GM18909 (cell line): ENCODE measurements at regions not wholly inside any gene's neighbourhood (a gene's known extent, or its start where the extent isn't known, plus 50 kb on each side); places are given as distances from the start of the nearest gene placed in this dataset.

Experiments used
- ATAC-seq: cut with Tn5 transposase; IDR thresholded peaks from one replicate; pipeline ENCODE4 v1.9.1; 2021; ENCODE audit warnings: mild to moderate bottlenecking; ENCODE audit not compliant: unreplicated experiment, poor library complexity

GRCh38 chr6:165229216-165229615 is 80.2 kb downstream of the C6orf118 start:
- ATAC-seq, result no peak

DNA sequence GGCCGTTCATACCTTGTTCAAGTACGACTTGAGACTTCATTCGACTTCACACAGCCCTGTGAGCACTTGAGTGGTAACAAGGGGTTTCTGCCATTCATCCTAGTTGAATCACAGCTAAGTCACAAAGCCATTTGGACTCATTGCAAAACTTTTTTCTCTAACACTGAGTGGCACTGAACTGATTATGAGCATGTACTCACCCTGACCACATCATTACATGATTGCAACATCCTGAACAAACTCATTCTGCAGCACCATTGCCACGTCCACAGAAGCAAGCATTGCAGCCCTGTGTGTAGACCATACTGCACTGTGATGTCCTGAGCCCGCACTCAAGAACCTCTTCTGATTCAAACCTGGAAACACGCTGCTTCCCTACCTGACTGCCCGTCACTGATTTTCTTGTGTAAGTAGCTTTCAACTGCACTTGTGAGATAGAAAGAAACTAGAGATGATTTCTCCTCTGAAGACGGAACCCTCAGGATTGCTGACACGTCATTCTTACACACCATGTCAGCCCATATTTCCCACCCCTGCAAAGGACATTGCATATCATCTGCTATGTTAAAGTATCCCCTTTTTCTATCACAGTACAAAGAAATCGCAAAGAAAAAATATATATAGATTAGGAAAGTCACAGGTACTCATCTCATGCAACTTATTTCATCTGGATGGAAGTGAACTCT is 81.6 kb downstream of the C6orf118 start:
- no peak for ATAC-seq

DNA sequence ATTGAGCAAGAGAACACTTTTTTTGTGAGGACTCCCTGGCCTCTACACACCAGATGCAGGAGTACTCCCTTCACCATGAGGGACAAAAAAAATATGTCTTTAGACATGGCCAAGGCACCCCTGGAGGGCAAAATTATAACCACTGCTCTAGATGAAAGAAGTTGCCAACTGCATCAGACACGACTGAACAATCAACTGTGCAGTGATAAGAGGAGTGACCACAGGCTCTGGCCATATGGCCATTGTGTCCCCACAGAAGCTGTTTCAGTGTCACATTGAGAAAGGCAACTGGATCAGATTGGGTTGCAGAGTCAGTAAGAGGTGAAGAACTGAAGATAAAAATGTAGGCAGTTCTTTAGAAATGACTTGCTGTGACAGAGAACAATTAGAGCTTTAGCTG is 85.7 kb downstream of the C6orf118 start:
- ATAC-seq, result no peak

DNA sequence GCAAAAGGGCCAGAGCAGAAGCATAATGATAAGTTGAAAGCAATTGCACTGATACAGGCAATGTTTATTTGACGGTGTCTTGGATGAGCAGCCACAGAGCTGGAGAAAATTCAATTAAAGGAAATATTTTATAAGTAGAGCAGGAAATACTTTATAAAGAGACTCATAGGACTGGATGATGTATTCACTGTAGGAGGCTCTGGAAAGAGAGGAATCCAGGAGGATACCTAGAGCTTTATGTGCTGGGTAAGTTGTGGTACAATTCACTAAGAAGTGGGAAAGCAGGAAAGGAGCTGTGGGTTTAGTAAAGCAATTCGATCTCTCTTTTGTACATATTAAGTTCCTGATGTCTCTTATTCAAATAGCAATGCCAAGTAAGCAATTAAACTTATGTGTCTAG is 86.3 kb downstream of the C6orf118 start:
- no peak for ATAC-seq

- no peak for ATAC-seq
Measured at GRCh38 chr6:165222315-165223025, 86.9 kb downstream of the C6orf118 start.

- no peak for ATAC-seq
Measured at GRCh38 chr6:165220045-165220444, 89.4 kb downstream of the C6orf118 start.

DNA sequence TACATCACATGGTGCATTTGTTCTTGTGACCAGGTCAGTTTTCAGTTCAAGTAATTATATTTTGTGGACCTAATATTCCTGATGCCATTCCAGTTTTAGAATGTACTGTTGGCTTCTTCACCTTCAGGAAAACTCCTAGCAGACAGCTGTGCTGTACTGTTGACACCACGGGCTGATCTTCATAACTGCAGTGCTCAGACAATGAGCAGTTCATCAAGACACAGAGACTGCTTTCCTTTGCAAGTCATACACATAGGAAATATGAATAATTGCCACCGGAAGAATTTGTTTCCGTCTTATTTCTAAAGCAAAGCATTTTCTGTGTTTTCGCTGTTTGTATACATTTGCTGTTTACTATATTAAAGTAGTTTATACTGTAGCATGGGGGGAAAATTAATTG is 89.8 kb downstream of the C6orf118 start:
- ATAC-seq, result no peak

DNA sequence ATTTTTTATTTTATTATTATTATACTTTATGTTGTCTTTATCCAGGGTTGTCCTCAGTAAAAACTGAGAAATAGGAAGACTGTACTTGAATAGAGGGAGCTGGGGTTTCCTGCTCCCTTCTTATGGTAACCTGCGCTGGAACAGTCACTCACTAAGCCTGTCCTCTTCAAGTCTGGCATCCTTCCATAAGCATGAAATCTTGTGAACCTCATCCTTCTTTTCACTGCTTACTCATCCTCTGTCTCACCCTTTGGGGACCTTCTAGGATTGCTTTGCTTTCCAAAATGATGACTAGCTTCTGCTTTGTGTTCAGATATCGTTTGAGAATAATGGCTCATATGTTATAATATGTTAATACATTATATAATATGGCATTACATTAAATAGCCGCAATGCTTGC is 90.6 kb downstream of the C6orf118 start:
- no peak for ATAC-seq

DNA sequence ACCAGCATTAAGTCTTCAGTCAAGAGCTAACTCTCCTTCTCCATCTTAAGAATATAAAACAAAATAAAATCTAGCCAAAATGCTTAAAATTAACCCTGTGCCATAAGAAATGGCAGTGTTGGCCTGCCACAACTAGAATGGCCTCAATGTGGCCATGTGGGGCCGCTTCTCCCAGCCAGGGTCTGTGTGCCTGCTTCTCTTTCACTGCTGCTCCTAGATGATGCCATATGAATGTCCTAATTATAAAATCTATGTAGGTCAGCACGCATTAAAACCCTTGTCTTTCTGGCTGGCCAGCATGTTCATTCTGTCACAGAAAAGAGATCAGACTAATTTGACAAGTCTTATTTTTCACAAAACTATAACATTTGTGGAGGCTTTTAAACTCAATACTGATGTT is 102.6 kb downstream of the C6orf118 start:
- no peak for ATAC-seq

- no peak for ATAC-seq
Measured at GRCh38 chr6:165205632-165206031, 103.8 kb downstream of the C6orf118 start.

DNA sequence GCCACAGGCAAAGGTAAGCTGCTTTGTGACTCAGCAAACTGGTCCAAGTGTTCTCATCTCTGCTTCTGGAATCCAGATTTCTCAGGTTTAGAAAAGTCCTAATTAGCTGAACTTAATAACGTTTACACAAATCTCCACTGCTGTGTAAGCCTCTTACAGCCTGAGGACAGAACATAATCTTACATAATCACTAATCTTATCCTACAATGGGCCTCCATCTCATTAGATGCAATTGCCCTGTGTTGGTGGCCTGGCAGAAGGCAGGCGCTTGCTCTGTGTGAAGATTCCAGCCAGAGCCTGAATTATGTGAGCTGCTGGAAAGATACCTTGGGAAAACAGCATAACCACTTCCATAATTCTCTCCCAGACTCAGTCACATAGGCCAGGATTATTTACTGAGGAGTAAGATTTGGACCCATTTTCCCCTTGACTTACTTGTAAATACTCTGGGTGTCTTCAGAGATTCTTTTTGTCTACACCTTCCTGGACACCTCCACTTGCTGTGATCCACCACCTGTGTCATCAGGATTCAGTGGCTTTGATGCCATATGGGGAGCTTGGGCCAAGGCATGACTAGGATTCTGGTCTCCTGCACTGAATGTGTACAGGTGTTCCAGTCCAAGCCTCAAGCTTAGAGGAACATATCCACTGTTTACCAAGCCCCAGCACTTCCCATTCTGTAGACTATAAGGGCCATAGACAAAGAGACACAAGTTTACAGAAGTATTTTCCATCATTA is 104.4 kb downstream of the C6orf118 start:
- no peak for ATAC-seq

GRCh38 chr6:165200178-165200577 is 109.2 kb downstream of the C6orf118 start:
- no peak for ATAC-seq

DNA sequence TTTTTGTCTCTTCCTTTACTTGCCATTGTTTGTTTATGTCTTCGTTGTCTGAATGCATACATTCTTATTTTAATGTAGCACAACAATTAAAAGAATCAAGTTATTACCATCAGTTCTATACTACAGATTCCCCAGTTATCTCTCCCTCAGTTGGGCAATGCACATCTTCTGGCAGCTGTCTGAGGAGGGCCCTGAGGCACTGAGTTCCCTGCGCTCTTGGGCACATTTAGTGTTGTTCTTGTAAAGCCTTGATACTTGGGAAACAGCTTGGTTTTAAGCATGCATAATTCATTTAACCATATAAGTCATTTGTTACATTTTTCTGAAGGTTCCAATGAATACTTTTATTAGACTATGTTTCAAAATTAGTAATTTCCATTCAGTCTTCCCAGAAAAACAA is 117.9 kb downstream of the C6orf118 start:
- no peak for ATAC-seq

DNA sequence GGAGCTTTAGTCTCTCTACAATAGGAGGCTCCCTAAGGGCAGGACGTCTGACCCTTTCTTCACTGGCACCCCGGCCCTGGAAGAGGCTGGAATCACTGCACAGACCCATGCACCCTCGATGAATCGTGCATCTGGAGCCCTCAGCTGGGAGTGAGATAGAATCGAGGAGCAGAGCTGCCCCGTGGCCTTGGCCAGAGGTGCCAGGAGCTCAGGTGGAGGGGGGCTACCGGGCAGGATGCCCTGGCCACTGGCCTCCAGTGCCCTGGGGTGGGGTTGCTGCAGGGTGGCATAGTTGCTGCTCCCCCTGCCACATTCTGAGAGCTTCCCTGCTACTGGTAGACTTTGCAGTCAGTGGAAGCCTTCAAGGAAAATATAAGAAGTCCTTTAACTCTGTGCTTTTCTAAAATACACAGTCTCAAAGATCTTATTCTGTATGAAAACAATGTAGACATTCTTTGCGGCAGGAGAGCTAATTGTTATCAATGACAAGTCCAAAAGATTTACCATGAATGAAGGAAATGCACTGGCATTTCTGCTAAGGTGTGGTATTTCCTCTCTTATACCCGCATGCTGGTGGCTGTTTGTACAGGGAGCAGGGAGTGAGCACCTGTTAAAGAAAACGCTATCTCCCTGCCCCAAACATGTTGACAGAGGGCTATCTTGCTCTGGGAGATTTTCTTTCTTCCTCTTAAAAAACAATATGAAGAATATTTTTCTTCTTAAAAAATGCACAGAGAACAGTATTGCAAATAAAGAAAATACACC is 122.8 kb downstream of the C6orf118 start:
- ATAC-seq, result no peak

- no peak for ATAC-seq
Measured at GRCh38 chr6:165186041-165186440, 123.4 kb downstream of the C6orf118 start.

- ATAC-seq, result no peak
Measured at GRCh38 chr6:165184192-165184979, 125.0 kb downstream of the C6orf118 start.

GRCh38 chr6:165183496-165184140 is 125.8 kb downstream of the C6orf118 start:
- no peak for ATAC-seq

DNA sequence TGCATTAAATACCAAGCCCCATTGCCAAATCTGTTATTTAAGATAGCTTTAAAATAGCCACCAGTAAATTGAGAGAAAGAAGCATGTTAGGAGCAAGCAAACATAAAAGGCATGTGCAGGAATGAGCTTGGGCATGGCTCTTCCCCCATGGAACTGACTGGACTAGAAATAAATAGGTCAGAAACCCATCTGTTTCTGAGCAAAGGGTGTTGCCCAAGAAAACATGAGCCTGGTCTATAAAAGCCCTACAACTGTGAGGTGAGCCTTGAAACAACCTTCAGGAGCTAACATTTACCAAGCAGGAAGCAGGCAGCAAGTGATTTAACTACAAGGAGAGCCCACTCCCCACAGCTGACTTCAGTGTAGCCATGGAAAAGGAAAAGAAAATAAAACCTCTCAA is 126.3 kb downstream of the C6orf118 start:
- no peak for ATAC-seq

- no peak for ATAC-seq
Measured at GRCh38 chr6:165181951-165182414, 127.4 kb downstream of the C6orf118 start.
